ENCODE measurements at regions not wholly inside any gene's neighbourhood (a gene's known extent, or its start where the extent isn't known, plus 50 kb on each side); places are given as distances from the start of the nearest gene placed in this dataset.

DNA sequence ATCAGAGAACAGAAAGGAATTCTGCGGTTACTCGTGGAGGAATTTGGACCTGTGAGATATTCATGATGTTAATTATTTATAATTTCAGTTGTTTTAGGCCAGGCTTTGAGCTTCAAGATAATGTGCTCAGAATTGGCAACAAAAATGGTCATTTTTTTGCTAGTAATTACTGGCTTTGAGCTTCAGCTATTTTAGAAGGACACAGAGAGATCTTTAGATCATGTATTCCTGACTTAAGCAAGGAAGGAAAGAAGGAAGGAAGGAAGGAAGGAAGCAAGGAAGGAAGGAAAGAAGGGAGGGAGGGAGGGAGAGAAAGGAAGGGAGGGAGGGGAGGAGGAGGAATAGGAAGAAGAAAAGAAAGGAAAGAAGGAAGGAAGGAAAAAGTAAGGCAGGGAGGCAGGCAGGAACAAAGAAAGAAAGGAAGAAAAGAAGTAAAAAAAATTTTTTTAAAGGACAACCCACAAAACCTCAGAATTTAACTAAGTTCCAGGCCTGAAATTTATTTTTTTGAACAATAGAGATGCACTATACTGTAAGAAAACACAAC, 277.9 kb upstream of the KLF3 start:
- TF ChIP-seq, protein P1, sequence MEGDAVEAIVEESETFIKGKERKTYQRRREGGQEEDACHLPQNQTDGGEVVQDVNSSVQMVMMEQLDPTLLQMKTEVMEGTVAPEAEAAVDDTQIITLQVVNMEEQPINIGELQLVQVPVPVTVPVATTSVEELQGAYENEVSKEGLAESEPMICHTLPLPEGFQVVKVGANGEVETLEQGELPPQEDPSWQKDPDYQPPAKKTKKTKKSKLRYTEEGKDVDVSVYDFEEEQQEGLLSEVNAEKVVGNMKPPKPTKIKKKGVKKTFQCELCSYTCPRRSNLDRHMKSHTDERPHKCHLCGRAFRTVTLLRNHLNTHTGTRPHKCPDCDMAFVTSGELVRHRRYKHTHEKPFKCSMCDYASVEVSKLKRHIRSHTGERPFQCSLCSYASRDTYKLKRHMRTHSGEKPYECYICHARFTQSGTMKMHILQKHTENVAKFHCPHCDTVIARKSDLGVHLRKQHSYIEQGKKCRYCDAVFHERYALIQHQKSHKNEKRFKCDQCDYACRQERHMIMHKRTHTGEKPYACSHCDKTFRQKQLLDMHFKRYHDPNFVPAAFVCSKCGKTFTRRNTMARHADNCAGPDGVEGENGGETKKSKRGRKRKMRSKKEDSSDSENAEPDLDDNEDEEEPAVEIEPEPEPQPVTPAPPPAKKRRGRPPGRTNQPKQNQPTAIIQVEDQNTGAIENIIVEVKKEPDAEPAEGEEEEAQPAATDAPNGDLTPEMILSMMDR (IDR thresholded peaks at IDR 0.05; ENCODE audit: insufficient read depth, low read length, poor library complexity, severe bottlenecking): no peak
- no peak for TF ChIP-seq EZH2phosphoT487 (conservative IDR thresholded peaks at IDR 0.05; ENCODE audit: low read length)

Data from SU-DHL-6 (cell line).